ENCODE measurements at regions not wholly inside any gene's neighbourhood (a gene's known extent, or its start where the extent isn't known, plus 50 kb on each side); places are given as distances from the start of the nearest gene placed in this dataset.

GRCh38 chr11:92725352-92725751 is 244.1 kb upstream of the MTNR1B start:
- DNase-seq (ENCODE audit: extremely low spot score, insufficient read length, low read depth) (no peak), FAIRE-seq (no peak)

GRCh38 chr11:92727123-92727522 is 242.3 kb upstream of the MTNR1B start:
- DNase-seq (ENCODE audit: extremely low spot score, insufficient read length, low read depth) (no peak), FAIRE-seq (no peak)

GRCh38 chr11:92727769-92728168 is 241.7 kb upstream of the MTNR1B start:
- no peak for DNase-seq (ENCODE audit: extremely low spot score, insufficient read length, low read depth)
- FAIRE-seq: no peak

- FAIRE-seq: no peak
- DNase-seq (ENCODE audit: extremely low spot score, insufficient read length, low read depth): no peak
Observed at GRCh38 chr11:92728628-92729027, 240.8 kb upstream of the MTNR1B start.

GRCh38 chr11:92735039-92735438 is 234.4 kb upstream of the MTNR1B start:
- no peak for DNase-seq (ENCODE audit: extremely low spot score, insufficient read length, low read depth)
- no peak for FAIRE-seq

- DNase-seq (ENCODE audit: extremely low spot score, insufficient read length, low read depth) (no peak), FAIRE-seq (no peak)
Observed at GRCh38 chr11:92738276-92738675, 231.2 kb upstream of the MTNR1B start.

GRCh38 chr11:92739041-92739440 is 230.4 kb upstream of the MTNR1B start:
- no peak for FAIRE-seq
- no peak for DNase-seq (ENCODE audit: extremely low spot score, insufficient read length, low read depth)

GRCh38 chr11:92739491-92739890 is 230.0 kb upstream of the MTNR1B start:
- DNase-seq (ENCODE audit: extremely low spot score, insufficient read length, low read depth) (no peak), FAIRE-seq (no peak)

- DNase-seq (ENCODE audit: extremely low spot score, insufficient read length, low read depth) (no peak), FAIRE-seq (no peak)
Observed at GRCh38 chr11:92740276-92740675, 229.2 kb upstream of the MTNR1B start.

GRCh38 chr11:92744929-92745585 is 224.4 kb upstream of the MTNR1B start:
- FAIRE-seq: no peak
- no peak for DNase-seq (ENCODE audit: extremely low spot score, insufficient read length, low read depth)

GRCh38 chr11:92750794-92751193 is 218.7 kb upstream of the MTNR1B start:
- DNase-seq (ENCODE audit: extremely low spot score, insufficient read length, low read depth) (no peak), FAIRE-seq (no peak)

- FAIRE-seq: no peak
- no peak for DNase-seq (ENCODE audit: extremely low spot score, insufficient read length, low read depth)
Observed at GRCh38 chr11:92751594-92751993, 217.9 kb upstream of the MTNR1B start.

- FAIRE-seq (no peak), DNase-seq (ENCODE audit: extremely low spot score, insufficient read length, low read depth) (no peak)
Observed at GRCh38 chr11:92752122-92752521, 217.3 kb upstream of the MTNR1B start.

- FAIRE-seq (no peak), DNase-seq (ENCODE audit: extremely low spot score, insufficient read length, low read depth) (no peak)
Observed at GRCh38 chr11:92753161-92753560, 216.3 kb upstream of the MTNR1B start.

- no peak for DNase-seq (ENCODE audit: extremely low spot score, insufficient read length, low read depth)
- no peak for FAIRE-seq
Observed at GRCh38 chr11:92758241-92758780, 211.1 kb upstream of the MTNR1B start.

- FAIRE-seq (no peak), DNase-seq (ENCODE audit: extremely low spot score, insufficient read length, low read depth) (no peak)
Observed at GRCh38 chr11:92759571-92760214, 209.8 kb upstream of the MTNR1B start.

- FAIRE-seq (no peak), DNase-seq (ENCODE audit: extremely low spot score, insufficient read length, low read depth) (no peak)
Observed at GRCh38 chr11:92762121-92762540, 207.3 kb upstream of the MTNR1B start.

- FAIRE-seq: no peak
Observed at GRCh38 chr11:92763336-92763735, 206.1 kb upstream of the MTNR1B start.

GRCh38 chr11:92764128-92764527 is 205.3 kb upstream of the MTNR1B start:
- DNase-seq (ENCODE audit: extremely low spot score, insufficient read length, low read depth): no peak
- no peak for FAIRE-seq

More at GRCh38 chr11:92763336-92763735, 206.1 kb upstream of the MTNR1B start:
- no peak for DNase-seq (ENCODE audit: extremely low spot score, insufficient read length, low read depth)

GRCh38 chr11:92765082-92765840 is 204.2 kb upstream of the MTNR1B start:
- no peak for FAIRE-seq

GRCh38 chr11:92765965-92766371 is 203.5 kb upstream of the MTNR1B start:
- DNase-seq (ENCODE audit: extremely low spot score, insufficient read length, low read depth): no peak
- no peak for FAIRE-seq

More at GRCh38 chr11:92765082-92765840, 204.2 kb upstream of the MTNR1B start:
- no peak for DNase-seq (ENCODE audit: extremely low spot score, insufficient read length, low read depth)
